ENCODE measurements at regions not wholly inside any gene's neighbourhood (a gene's known extent, or its start where the extent isn't known, plus 50 kb on each side); places are given as distances from the start of the nearest gene placed in this dataset.

DNA sequence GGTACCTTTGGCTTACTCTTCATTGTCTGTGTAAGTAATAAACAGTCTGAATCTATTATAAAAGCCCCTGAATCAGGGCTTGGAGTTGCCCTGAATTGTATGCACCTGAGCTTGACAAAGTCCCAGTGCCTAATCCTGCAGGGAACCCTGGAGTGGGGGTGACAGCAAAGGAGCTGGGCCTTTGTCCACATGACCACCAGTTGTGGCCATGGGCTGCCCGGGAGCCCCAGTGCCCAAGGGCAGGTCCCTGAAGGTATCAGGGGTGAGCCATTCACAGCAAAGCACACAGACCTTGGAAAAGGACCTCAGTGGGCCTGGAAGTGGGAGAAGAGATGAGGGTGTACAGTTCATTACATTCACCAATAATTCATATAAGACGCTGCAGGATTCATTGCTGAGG lies 94.2 kb downstream of the BANF2 start:
- H3K4me3 ChIP-seq (ENCODE audit: low read depth, low read length), result no peak overlapping the region
- TF ChIP-seq, protein P1, sequence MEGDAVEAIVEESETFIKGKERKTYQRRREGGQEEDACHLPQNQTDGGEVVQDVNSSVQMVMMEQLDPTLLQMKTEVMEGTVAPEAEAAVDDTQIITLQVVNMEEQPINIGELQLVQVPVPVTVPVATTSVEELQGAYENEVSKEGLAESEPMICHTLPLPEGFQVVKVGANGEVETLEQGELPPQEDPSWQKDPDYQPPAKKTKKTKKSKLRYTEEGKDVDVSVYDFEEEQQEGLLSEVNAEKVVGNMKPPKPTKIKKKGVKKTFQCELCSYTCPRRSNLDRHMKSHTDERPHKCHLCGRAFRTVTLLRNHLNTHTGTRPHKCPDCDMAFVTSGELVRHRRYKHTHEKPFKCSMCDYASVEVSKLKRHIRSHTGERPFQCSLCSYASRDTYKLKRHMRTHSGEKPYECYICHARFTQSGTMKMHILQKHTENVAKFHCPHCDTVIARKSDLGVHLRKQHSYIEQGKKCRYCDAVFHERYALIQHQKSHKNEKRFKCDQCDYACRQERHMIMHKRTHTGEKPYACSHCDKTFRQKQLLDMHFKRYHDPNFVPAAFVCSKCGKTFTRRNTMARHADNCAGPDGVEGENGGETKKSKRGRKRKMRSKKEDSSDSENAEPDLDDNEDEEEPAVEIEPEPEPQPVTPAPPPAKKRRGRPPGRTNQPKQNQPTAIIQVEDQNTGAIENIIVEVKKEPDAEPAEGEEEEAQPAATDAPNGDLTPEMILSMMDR (IDR thresholded peaks at IDR 0.05; ENCODE audit: insufficient read depth, low read length), result no peak
- no peak for DNase-seq (ENCODE audit: low read depth)

DNA sequence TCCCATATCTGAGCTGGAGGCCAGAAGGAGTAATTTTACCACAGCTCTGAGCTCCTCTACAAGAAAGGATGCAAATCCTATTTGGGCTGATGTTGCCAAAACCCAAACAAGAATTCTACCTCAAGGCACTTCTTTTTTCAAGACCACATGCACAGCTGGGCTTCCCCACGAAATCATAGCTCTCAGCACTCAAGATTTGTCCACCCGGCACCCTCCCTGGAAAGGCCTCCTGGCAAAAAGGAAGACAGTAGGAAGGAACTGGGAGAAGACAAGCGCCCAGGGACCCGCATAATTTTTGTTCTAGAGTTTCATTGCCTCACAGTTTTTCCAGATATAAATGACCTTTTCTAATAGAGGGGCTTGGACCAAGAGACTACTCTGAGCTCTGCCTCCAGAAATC lies 90.5 kb downstream of the BANF2 start:
- TF ChIP-seq, protein P1 (IDR thresholded peaks at IDR 0.05; ENCODE audit: insufficient read depth, low read length), result no peak
- DNase-seq (ENCODE audit: low read depth), result no peak
- H3K4me3 ChIP-seq (ENCODE audit: low read depth, low read length), result no peak overlapping the region

DNA sequence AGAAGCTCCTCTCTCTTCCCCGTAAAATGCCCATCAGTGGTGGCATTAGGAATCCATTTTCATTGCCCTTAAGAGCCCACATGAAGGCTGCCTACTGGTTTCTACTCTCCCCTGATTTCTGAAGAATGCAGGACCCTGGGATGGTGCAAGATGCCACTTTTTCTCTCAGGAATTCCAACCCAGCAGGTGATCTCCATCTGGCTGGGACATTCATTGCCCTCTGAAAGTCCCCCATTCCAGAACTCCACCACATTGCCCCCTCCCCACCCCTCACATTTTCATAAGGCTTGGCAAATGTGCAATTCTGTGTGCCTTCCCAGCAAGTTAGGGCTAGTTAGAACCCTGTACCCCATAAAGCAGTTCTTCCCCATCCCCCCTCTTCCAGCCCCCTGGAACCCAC lies 88.0 kb downstream of the BANF2 start:
- TF ChIP-seq, protein P1 (IDR thresholded peaks at IDR 0.05; ENCODE audit: insufficient read depth, low read length), result no peak
- no peak for DNase-seq (ENCODE audit: low read depth)
- no peak overlapping the region for H3K4me3 ChIP-seq (ENCODE audit: low read depth, low read length)

DNA sequence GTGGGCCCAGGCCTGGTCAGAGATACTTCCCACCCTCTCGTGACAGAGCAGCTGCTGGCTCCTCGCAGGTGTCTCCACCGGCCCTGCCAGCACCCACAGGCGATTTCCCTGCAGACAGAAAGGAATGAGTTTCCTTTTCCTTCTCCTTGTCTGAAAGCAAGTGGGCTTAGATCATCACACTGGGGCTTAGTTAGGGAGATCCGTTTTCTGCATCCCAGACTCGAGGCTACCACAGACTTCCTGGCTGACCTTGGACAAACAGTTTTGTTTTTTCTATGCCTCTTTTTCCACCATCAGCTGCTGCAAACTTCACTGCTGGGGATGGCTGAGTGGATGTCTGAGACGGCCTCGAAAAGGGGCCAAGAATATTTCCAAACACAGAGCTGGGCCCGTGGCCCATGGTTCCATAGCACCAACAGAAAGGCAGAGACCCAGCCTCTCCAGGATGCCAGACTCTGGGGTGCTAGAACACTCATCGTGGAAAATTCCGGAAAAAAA lies 86.5 kb downstream of the BANF2 start:
- TF ChIP-seq, protein P1 (IDR thresholded peaks at IDR 0.05; ENCODE audit: insufficient read depth, low read length), result no peak
- H3K4me3 ChIP-seq (ENCODE audit: low read depth, low read length), result no peak overlapping the region
- peak; percentile 67 for DNase-seq (ENCODE audit: low read depth)
